Right forelimb (tissue), 1 donor: ENCODE measurements at regions not wholly inside any gene's neighbourhood (a gene's known extent, or its start where the extent isn't known, plus 50 kb on each side); places are given as distances from the start of the nearest gene placed in this dataset.
A peak's percentile ranks its signal among the peaks of the same experiment; 100 is the strongest.
"Not testable (repeated sequence)": the region's sequence is repeated elsewhere in the genome, so short reads cannot be mapped to it uniquely, and the experiment has no call there.

Experiments
- DNase-seq: peaks from one replicate; pipeline ENCODE4 v3.0.0-alpha.2; 2018

DNA sequence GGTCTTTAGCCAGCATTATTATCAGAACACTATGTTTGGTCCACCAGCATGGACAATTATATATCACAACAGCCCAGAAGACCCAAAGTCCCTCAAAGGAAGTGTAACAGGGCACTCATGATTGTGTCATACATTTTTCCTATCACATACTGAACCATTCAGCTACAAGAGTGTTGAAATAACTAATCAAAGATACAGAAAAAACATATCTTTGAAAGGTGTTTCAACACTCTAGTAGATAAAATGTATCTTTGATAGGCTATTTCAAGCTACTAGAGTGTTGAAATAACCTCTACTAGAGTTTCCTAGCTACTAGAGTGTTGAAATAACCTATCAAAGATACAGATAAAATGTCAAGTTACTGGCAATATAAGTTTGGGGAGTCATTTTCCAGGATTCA is 545.0 kb downstream of the PRR16 start:
- DNase-seq = no peak

DNA sequence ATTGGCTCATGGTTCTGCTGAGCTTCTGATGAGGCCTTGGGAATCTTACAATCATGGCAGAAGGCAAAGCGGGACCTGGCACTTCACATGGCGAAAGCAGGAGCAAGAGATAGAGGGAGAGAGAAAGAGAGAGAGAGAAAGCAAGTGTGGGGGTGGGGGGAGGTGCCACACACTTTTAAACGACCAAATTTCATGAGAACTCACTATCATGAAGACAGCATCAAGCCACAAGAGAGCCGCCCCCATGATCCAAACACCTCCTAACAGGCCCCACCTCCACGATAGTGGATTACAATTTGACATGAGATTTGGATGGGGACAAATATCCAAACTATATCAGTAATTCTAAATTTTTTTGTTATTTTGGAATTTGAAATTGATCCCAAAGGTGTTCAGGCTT is 553.9 kb downstream of the PRR16 start:
- no peak for DNase-seq

DNA sequence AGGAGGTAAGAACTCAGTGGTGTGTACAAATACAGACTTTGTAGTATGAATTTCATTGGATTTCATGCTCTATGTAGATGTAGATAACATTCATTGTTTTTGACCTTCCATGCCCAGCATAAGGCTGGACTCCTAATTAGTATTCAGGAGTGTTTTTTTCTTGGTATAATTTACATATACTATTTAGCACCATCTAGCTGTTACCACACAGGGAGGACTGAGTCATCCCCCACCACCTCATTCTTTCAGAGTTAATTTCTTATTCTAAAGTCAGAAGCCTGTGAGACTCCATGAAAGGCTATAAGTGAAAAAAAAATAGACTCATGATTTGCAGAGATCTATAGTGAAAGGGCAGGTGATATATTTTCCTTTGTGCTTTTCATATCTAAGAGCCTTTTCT is 555.0 kb downstream of the PRR16 start:
- no peak for DNase-seq

DNA sequence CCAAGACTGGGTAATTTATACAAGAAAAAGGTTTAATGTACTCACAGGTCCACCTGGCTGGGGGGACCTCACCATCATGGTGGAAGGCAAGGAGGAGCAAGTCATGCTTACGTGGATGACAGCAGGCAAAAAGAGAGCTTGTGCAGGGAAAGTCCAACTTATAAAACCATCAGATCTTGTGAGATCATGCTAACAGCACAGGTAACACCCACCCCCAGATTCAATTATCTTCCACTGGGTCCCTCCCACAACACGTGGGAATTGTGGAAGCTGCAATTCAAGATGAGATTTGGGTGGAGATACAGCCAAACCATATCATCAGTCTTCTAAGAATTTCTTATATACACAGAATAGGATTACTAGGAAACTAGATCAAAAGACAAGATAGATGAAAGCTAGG is 555.6 kb downstream of the PRR16 start:
- no peak for DNase-seq

DNA sequence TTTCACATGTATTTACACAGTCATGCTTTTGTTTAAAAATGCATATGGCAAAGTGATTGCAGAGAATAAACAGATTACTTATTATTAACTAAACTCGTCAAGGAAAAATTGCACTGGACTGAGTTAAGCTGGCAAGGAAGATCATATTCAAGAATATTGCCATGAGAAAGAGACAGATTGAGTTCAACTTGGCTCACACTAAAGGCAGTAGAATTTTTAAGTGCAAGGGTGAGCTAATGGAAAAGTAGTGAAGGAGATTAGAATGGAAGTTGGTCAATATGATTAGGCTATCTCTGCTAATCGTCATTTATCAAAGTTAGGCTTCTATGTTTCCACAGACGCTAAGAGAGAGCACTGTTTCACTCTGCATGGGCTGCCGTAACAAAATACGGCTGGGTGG is 557.6 kb downstream of the PRR16 start:
- DNase-seq = no peak

DNA sequence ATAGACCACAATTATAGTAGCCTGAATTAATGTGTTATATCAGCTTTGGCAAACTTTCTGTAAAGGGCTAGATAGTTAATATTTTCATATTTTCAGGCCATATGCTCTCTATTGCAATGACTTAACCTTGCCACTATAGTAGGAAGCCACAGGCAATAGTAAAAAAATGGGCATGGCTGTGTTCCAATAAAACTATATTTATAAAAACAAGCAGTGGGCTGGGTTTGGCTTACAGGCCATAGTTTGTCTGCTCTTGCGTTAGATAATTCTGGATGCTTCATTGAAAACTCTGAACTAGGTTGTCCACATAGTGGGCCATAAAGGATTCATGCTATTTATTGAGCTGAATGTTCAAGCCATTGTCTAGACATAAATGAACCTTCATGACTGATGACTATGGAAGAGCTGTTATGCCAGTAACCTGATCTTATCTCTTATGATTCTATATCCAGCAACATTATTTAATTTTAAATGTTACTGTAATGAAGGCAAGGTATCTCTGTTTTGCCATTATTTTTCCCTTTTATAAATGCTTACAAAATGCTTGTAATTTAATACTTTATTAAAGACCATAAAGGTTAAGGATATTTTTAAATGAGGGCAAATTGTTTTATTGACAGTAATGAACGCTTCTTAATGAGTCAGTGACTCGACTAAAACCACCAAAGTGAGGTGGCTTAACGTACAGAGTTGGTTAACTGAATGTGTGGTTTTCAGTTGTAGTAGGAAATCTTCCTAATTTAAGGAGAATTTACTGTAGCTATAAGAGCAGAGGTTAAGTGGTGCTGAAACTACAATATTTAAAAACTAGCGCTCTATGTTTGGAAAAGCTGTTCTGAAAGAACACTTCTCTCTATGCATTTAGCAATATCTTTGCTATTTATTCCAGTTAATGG is 560.6 kb downstream of the PRR16 start:
- no peak for DNase-seq

DNA sequence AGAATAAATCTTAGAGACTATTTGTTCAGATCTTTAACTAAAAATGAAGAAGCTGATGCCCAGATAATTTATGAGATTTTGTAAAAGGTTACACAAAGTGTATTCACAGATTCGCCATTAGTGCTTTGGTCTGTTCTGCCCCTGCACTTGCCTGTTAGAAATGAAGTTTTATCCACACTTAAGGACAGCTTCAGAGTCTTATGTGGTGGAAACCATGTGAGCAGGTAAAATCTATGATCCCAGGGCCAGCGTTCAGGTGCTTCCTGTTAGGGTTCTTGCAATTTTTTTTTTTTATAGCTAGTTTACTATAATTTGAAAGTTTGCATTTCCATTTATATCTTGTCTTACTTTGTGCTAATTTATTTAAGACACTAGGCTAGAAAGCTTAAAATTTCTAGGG is 561.6 kb downstream of the PRR16 start:
- no peak for DNase-seq

DNA sequence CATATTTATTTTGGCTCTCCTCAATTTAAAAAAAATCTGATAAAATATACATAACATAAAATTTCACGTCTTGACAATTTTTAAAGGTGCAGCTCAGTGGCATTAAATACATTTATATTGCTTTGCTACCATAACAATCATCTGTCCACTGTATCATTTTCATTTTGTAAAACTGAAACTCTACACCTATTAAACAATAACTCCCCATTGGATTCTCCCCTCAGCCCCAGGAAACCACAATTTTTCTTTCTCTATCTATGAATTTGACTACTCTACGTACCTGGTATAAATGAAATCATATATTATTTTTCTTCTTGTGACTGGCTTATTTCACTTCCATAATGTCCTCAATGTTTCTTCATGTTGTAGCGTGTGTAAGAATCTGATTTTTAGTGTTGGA is 563.5 kb downstream of the PRR16 start:
- DNase-seq = no peak

DNA sequence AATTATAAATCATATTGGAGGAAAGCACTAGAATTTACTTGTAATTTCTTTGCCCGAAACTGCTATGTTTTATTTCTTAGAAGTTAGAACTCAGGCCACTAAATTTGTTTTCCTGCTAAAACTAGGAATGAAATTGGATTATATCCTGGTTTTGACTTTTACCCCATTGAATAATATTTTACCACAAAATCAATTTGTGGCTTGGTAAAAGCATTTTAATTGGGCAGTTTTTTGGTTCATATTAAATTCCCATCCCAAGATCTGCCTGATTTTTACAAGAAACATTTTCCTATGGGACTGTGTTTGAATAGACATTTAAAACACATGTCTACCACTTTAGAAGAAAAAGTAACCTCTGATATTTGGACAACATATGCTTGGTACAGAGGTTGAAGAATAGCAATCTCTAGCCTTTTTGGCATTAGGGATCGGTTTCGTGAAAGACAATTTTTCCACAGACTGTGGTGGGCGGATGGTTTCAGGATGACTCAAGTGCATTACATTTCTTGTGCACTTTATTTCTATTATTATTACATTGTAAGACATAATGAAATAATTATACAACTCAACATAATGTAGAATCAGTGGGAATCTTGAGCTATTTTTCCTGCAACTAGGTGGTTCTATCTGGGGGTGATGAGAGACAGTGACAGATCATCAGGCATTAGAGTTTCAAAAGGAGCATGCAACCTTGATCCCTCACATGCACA is 565.6 kb downstream of the PRR16 start:
- DNase-seq = no peak

DNA sequence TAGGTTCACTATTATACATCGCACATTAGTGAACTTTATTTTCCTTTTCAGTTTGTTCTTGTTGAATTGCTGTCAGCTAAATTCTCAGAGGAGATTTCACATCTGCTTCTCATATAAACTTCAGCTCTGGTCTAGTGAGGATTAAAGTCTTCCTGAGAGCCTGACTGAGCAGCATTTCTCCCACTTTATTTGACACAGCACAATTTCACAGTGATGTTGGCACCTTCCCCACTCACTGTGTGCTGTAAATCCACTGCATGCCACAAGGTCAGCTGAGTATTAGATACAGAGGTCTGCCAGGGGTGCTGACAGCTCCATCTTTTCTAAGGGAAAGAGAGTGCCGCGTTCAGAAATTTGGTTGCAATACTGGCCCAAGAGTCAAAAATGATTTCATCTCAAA is 567.4 kb downstream of the PRR16 start:
- DNase-seq = peak; percentile 51

DNA sequence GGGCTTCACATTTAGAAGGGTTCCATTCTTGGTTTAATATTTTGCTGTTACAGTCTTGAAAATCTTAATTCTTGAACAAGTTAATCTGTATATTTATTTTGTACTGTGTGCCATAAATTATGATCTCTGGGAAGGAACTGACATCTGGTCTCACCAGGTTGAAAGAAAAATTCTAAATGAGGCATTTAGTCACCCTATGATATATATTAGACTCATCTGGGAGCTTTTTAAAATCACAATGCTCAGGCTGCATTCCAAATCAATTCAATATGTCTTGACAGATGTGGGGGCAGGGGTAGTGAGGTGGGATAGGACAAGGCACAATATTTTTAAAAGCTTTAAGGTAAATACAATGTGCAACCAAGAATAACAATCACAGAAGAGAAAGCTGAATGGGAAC is 569.2 kb downstream of the PRR16 start:
- DNase-seq = no peak

DNA sequence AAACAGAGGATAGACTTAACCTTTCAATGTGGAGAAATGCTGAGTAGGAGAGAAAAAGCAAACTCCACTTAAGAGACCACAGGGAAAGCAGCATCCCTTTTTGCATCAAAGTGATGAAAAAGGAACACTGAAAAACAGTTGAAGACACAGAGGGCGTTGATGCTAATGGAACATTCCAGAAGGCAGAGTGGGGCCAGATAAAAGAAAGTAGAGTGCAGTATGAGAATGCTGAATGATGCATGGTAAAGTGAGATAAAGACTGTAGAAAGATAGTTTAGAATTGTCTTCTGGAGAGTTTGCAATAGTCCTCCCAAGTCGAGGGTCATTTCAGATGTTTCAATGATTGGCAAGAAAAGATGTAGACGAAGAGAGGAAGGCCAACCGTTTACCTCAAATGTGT is 574.3 kb downstream of the PRR16 start:
- no peak for DNase-seq

DNA sequence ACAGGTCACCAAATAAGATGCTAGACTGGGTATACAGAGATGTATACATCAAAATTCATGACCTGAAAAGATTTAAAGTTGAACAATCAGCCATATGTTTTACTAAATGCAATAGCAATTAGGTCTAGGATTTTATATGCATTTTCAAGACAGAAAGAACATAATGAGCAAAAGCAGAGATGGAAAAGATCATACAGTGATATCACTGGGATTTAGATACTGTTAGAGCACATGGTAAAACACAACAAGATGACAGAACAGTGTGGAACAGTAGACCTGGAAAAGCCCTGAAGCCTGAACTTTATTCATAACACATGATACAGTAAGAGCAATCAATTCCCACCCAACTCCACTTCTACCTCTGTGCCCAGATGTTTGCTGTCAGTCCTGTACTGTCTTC is 585.9 kb downstream of the PRR16 start:
- no peak for DNase-seq

DNA sequence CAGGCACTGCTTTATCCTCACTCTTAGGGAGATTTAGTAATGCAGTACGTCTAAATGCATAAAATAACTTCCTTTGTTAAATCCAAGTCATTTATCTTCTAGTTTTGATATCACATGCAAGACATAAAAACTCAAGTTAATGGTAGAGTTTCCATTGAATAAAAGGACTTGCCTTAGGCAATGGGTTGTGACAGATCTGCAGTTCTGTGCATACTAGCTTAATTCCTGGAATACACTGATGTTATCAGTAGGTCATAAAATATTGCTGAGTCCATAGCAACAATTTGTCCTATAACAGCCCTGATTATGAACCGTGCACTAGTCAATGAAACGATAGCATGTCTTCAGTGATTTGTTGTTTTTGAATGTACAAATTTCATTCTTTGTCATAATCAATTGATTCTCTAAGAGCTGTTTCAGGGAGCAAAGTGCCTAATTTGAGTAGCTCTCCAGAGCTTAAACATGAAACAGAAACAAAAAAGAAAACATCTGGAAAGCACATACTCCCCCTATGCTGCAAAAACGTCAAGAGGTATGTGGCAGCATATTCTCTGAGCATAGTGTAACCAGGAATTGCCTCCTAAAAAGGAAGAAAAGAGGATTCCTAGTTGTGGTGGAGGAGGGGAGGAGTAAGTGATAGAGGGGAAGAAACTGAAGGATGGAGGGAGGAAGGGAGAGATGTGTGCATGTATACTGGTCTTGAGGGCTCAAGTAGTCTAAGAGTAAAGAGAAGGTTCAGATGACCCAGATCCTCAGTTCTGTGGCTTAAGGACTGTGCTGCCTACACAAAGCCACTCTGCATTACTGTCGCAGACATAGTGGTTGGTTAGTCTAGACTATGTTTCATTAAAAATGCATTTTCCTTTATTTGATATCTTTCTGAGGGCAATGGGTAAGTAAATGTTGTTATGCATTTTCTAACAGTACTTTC is 589.2 kb downstream of the PRR16 start:
- DNase-seq = no peak

DNA sequence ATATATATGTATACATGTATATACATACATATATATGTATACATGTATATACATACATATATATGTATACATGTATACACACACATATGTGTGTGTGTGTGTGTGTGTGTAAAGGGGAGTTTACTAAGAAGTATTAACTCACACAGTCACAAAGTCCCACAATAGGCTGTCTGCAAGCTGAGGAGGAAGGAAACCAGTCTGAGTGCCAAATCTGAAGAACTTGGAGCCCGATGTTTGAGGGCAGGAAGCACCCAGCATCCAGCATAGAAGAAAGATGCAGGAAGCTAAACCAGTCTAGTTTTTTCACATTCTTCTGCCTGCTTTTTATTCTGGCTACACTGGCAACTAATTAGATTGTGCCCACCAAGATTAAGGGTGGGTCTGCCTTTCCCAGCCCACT is 591.5 kb downstream of the PRR16 start:
- no peak for DNase-seq

DNA sequence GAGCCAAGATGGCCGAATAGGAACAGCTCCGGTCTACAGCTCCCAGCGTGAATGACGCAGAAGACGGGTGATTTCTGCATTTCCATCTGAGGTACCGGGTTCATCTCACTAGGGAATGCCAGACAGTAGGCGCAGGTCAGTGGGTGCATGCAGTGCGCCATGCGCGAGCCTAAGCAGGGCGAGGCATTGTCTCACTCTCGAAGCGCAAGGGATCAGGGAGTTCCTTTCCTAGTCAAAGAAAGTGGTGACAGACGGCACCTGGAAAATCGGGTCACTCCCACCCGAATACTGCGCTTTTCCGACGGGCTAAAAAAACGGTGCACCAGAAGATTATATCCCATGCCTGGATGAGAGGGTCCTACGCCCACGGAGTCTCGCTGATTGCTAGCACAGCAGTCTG is 600.1 kb downstream of the PRR16 start:
- not testable (repeated sequence) for DNase-seq

DNA sequence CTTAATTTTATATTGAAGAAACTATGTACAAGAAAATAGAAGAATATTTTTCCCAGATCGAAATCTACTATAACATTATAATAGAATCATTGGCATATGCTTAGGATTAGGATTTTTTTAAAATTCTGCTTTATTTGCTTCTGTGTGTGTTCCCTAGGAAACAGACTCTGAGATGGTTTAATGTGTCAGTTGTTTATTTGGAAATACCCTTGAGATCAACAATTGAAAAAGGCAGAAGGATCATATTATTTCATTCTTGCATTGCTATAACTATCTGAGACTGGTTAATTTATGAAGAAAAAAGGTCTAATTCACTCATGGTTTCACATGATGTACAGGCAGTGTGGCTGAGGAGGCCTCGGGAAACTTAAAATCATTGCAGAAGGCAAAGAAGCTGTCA is 622.6 kb downstream of the PRR16 start:
- no peak for DNase-seq

DNA sequence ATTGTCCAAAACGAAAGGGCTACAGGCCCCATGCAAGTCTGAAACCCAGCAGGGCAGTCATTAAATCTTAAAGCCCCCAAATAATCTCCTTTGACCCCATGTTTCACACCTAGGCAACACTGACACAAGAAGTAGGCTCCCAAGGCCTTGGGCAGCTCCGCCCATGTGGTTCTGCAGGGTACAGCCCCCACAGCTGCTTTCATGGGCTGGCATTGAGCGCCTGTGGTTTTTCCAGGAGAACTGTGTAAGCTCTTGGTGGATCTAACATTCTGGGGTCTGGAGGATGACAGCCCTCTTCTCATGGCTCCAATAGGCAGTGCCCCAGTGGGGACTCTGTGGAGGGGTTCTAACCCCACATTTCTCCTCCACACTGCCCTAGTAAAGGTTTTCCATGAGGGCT is 623.5 kb downstream of the PRR16 start:
- no peak for DNase-seq

DNA sequence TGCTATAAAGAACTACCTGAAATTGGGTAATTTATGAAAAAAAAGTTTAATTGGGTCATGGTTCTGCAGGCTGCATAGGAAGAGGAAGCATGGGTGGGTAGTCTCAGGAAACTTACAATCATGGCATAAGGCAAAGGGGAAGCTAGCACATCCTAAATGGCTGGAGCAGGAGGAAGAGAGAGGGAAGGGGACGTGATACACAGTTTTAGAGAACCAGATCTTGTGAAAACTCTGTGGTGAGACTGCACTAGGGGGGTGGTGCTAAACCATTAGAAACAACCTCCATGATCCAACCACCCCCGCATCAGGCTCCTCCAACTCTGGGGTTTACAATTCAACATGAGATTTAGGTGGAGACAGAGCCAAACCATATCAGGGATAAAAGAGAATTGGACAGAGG is 624.2 kb downstream of the PRR16 start:
- DNase-seq = no peak

DNA sequence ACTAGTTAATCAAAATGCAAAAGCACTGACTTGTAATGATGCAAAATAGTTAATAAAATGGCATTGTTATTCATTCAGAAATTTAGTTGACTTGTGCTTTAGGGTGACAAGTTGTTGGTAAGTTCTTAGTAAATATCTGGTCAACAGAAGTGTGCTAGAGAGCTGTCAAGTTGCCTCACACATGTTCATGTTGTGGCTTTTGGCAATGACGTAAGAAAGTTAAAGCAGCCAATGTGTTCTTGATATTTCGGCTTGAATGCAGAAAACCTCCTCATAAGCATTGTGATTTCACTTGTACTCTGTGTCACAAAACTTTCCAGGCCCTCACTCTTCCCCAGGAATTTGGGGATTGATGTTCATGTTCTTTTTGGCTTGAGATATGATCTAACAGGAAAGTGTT is 626.7 kb downstream of the PRR16 start:
- DNase-seq = no peak

DNA sequence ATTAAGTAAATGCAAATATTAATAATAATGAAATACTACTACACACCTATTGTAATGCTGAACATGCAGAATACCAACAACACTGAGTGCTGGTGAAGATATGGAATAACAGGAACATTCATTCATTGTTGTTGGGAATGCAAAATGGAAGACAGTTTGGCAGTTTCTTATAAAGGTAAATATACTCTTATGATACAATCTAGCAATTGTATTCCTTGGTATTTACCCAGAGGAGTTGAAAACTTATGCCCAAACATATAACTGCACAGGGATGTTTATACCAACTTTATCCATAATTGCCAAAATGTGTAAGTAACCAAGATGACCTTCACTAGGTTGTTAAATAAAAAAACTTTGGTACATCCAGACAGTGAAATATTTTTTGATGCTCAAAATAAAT is 636.8 kb downstream of the PRR16 start:
- DNase-seq = no peak

DNA sequence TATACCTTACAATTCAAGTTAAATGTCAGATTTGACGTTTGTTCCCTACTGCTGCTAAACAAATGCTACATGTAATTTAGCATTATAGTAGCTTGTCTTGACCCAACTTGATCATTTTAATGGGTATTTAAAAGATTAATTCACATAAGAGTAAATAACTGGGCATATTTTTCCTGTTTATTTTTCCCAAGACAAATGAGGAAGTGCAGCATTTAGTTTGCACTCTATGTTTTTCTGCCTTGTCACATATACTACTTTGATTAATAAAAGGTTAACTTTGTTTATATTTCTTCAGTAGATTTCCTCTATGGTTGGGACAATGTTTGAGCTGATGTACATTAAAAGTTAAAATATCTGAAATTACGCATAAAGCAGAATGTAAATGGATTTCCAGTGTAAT is 641.8 kb downstream of the PRR16 start:
- no peak for DNase-seq
